Adrenal gland (tissue), 5 donors: ENCODE measurements at regions not wholly inside any gene's neighbourhood (a gene's known extent, or its start where the extent isn't known, plus 50 kb on each side); places are given as distances from the start of the nearest gene placed in this dataset.

Source experiments
- CTCF ChIP-seq, 6 experiments: fragments of 450-650 bp in 4 of 6; fragments of 200-600 bp in 2 of 6; sonication (generic) in 1 of 6; IDR thresholded peaks; 1 replicate in 5 of 6; 2 replicates in 1 of 6; pipeline versions ENCODE4 v1.5.1 to v1.8.0; 2016 to 2021; ENCODE audit warnings: antibody characterized with exemption in 6 of 6, mild to moderate bottlenecking in 2 of 6, moderate library complexity in 1 of 6
- POLR2A ChIP-seq, 2 donors: fragments of 450-650 bp; IDR thresholded peaks; one replicate each; pipeline ENCODE4 v1.6.1; 2017; ENCODE audit warnings: antibody characterized with exemption in 2 of 2, mild to moderate bottlenecking in 2 of 2, moderate library complexity in 1 of 2
- donor health status: DM: no; HTN: no; CAD: no.

GRCh38 chr13:109301276-109301675 lies 485.1 kb downstream of the IRS2 start:
- TF ChIP-seq CTCF (IDR thresholded peaks at IDR 0.05) (no peak), POLR2A (IDR thresholded peaks at IDR 0.05) (no peak)
